OCI-LY7 (cell line): ENCODE measurements at regions not wholly inside any gene's neighbourhood (a gene's known extent, or its start where the extent isn't known, plus 50 kb on each side); places are given as distances from the start of the nearest gene placed in this dataset.

Source experiments
- BruUV-seq: library from RNA; stranded (reverse); fragments of 400-500 nt; replicated peaks from 2 replicates; lab custom pipeline; 2021; lab: Mats Ljungman, UMichigan
- CTCF ChIA-PET: fragments of 300-600 bp; sonication (Branson Sonifier 250); formaldehyde crosslinking; loops from one replicate; lab custom pipeline; 2022; ENCODE audit warnings: antibody characterized with exemption; ENCODE audit not compliant: unreplicated experiment; lab: Charles Lee
- POLR2A ChIA-PET: fragments of 300-600 bp; sonication (Branson Sonifier 250); formaldehyde crosslinking; loops from one replicate; lab custom pipeline; 2022; ENCODE audit warnings: antibody characterized with exemption; lab: Charles Lee
- DNase-seq: peaks from one replicate; pipeline ENCODE4 v3.0.0-alpha.2; 2015; ENCODE audit warnings: low spot score
- H2AFZ ChIP-seq: fragments of 200-600 bp; sonication (generic), shearing (Covaris generic); 2 replicates; pipeline ENCODE4 v1.6.1; 2014; ENCODE audit warnings: mild to moderate bottlenecking, antibody characterized with exemption, low read length, moderate library complexity
- H3K27ac ChIP-seq: fragments of 200-600 bp; sonication (generic); 2 replicates; pipeline ENCODE4 v1.5.1; 2014; ENCODE audit warnings: mixed run types, low read depth, mild to moderate bottlenecking, moderate library complexity, low read length, inconsistent platforms; ENCODE audit not compliant: poor library complexity, severe bottlenecking
- H3K36me3 ChIP-seq: fragments of 200-600 bp; sonication (generic); 2 replicates; pipeline ENCODE4 v1.6.1; 2014; ENCODE audit warnings: mild to moderate bottlenecking, antibody characterized with exemption, low read length, moderate library complexity, mixed read lengths; ENCODE audit not compliant: insufficient read depth
- H3K4me1 ChIP-seq: fragments of 200-600 bp; sonication (generic); 2 replicates; pipeline ENCODE4 v1.5.1; 2014; ENCODE audit warnings: mild to moderate bottlenecking, low read length; ENCODE audit not compliant: insufficient read depth, poor library complexity, severe bottlenecking
- H3K4me2 ChIP-seq: fragments of 200-600 bp; sonication (generic); 2 replicates; pipeline ENCODE4 v1.6.1; 2014; ENCODE audit warnings: mild to moderate bottlenecking, low read length
- H3K4me3 ChIP-seq: fragments of 200-600 bp; sonication (generic); 2 replicates; pipeline ENCODE4 v1.5.1; 2014; ENCODE audit warnings: mild to moderate bottlenecking, low read depth, low read length; ENCODE audit not compliant: poor library complexity, severe bottlenecking
- H3K79me2 ChIP-seq: fragments of 200-600 bp; sonication (generic); 2 replicates; pipeline ENCODE4 v1.6.1; 2016; ENCODE audit warnings: low read depth, mild to moderate bottlenecking, low read length, moderate library complexity, mixed read lengths; ENCODE audit not compliant: insufficient read depth
- H3K9me2 ChIP-seq: fragments of 200-600 bp; sonication (generic); 2 replicates; pipeline ENCODE4 v1.6.1; 2016; ENCODE audit warnings: mild to moderate bottlenecking, low read length, mixed read lengths; ENCODE audit not compliant: insufficient read depth
- H3K9me3 ChIP-seq: fragments of 200-600 bp; sonication (generic); 2 replicates; pipeline ENCODE4 v1.6.1; 2014; ENCODE audit warnings: mild to moderate bottlenecking, mixed run types, low read length, mixed read lengths
- H4K20me1 ChIP-seq: fragments of 200-600 bp; sonication (generic); 2 replicates; pipeline ENCODE4 v1.6.1; 2014; ENCODE audit warnings: mild to moderate bottlenecking, antibody characterized with exemption, low read length, moderate library complexity, mixed read lengths; ENCODE audit not compliant: insufficient read depth
- CTCF ChIP-seq: fragments of 200-600 bp; sonication (generic); conservative IDR thresholded peaks from 2 replicates; pipeline ENCODE4 v1.5.1; 2014; ENCODE audit warnings: mild to moderate bottlenecking, antibody characterized with exemption, low read length, moderate library complexity, mixed read lengths
- EZH2phosphoT487 ChIP-seq: fragments of 200-600 bp; sonication (generic); IDR thresholded peaks from 2 replicates; pipeline ENCODE4 v1.6.1; 2018; ENCODE audit warnings: low read depth, borderline replicate concordance, mild to moderate bottlenecking, mixed run types, antibody characterized with exemption, low read length, moderate library complexity, mixed read lengths
- intact Hi-C: fragments of 100-400 bp; cut with micrococcal nuclease; formaldehyde crosslinking; loops from one replicate; pipeline ENCODE4 v1.10.0; 2022; ENCODE audit not compliant: unreplicated experiment

- H3K4me3 ChIP-seq, result no peak overlapping the region
- ChIA-PET POLR2A (no interaction called here), CTCF (no interaction called here)
- H3K9me3 ChIP-seq, result no peaks in the 10 kb centered on the region
- no TSS peak for BruUV-seq
- H2AFZ ChIP-seq, result no peak overlapping the region
- H3K27ac ChIP-seq, result no peak overlapping the region
- H3K36me3 ChIP-seq, result no peaks in the 10 kb centered on the region
- intact Hi-C loops, result no loop called here
- H3K4me1 ChIP-seq, result no peaks in the 10 kb centered on the region
- H3K9me2 ChIP-seq, result no peaks in the 10 kb centered on the region
- H4K20me1 ChIP-seq, result no peaks in the 10 kb centered on the region
- no peak for TF ChIP-seq EZH2phosphoT487
- no peak for TF ChIP-seq CTCF
- H3K79me2 ChIP-seq, result no peaks in the 10 kb centered on the region
- DNase-seq, result no peak
- no peak overlapping the region for H3K4me2 ChIP-seq
These were observed 116.8 kb upstream of the IL12B start for GRCh38 chr5:159447116-159447515.

GRCh38 chr5:159448841-159449407 lies 118.6 kb upstream of the IL12B start:
- Histone ChIP-seq H3K9me2 (no peaks in the 10 kb centered on the region), H4K20me1 (no peaks in the 10 kb centered on the region), H3K4me3 (no peak overlapping the region), H3K27ac (no peak overlapping the region), H2AFZ (no peak overlapping the region), H3K9me3 (no peaks in the 10 kb centered on the region), H3K36me3 (no peaks in the 10 kb centered on the region), H3K4me2 (no peak overlapping the region), H3K79me2 (no peaks in the 10 kb centered on the region), H3K4me1 (no peaks in the 10 kb centered on the region)
- intact Hi-C loops, result no loop called here
- ChIA-PET CTCF (no interaction called here), POLR2A (no interaction called here)
- no peak for DNase-seq
- BruUV-seq, result no TSS peak
- TF ChIP-seq CTCF (no peak), EZH2phosphoT487 (no peak)

GRCh38 chr5:159449925-159450324 lies 119.6 kb upstream of the IL12B start:
- TF ChIP-seq CTCF, result no peak
- TF ChIP-seq EZH2phosphoT487, result no peak
- Histone ChIP-seq H3K4me3 (no peak overlapping the region), H2AFZ (no peak overlapping the region), H3K36me3 (no peaks in the 10 kb centered on the region), H3K9me2 (no peaks in the 10 kb centered on the region), H3K4me1 (no peaks in the 10 kb centered on the region), H3K4me2 (no peak overlapping the region), H3K79me2 (no peaks in the 10 kb centered on the region), H3K9me3 (no peaks in the 10 kb centered on the region), H4K20me1 (no peaks in the 10 kb centered on the region), H3K27ac (no peak overlapping the region)
- no peak for DNase-seq
- ChIA-PET CTCF (no interaction called here), POLR2A (no interaction called here)
- BruUV-seq, result no TSS peak
- intact Hi-C loops, result no loop called here
